22Rv1 (cell line): ENCODE measurements at regions not wholly inside any gene's neighbourhood (a gene's known extent, or its start where the extent isn't known, plus 50 kb on each side); places are given as distances from the start of the nearest gene placed in this dataset.
"Not testable (repeated sequence)": the region's sequence is repeated elsewhere in the genome, so short reads cannot be mapped to it uniquely, and the experiment has no call there.

Experiments
- CTCF ChIP-seq: fragments of 450-650 bp; IDR thresholded peaks from 2 replicates; pipeline ENCODE4 v1.5.1; 2017; ENCODE audit warnings: mild to moderate bottlenecking
- ZFX ChIP-seq: fragments of 450-650 bp; IDR thresholded peaks from 2 replicates; pipeline ENCODE4 v1.6.1; 2017; ENCODE audit warnings: antibody characterized with exemption, borderline replicate concordance

DNA sequence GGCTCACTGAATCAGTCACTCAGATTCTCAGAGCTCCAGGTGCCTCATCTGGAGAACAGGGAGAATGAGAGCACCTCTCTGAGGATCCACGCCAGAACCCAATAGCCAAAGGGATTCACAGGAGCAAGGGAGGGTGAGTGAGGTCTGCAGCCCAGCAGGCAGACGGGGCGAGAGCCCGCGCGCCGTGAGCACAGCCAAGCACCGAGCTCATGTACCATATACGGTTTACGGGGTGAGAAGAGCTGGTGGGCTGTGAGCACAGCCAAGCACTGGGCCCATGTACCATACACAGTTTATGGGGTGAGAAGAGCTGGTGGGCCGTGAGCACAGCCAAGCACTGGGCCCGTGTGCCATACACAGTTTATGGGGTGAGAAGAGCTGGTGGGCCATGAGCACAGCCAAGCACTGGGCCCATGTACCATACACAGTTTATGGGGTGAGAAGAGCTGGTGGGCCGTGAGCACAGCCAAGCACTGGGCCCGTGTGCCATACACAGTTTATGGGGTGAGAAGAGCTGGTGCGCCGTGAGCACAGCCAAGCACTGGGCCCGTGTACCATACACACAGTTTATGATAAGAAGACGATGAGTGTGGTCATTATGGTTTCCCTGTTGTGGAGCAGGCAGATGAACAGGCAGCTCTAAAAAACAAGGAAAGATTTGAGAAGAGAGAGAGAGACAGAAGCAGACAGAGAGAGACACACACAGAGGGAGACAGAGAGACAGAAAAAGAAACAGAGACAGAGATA, 125.7 kb upstream of the ANO1 start:
- TF ChIP-seq CTCF, ZFX: not testable (repeated sequence)
